ENCODE measurements at regions not wholly inside any gene's neighbourhood (a gene's known extent, or its start where the extent isn't known, plus 50 kb on each side); places are given as distances from the start of the nearest gene placed in this dataset.

GRCh38 chr13:47005756-47006414 lies 109.0 kb upstream of the HTR2A start:
- TF ChIP-seq EZH2 (IDR thresholded peaks at IDR 0.05; ENCODE audit: insufficient read depth, poor library complexity, severe bottlenecking) (no peak), EZH2phosphoT487 (IDR thresholded peaks at IDR 0.05; ENCODE audit: insufficient read depth, low read depth) (no peak)
